ENCODE measurements at regions not wholly inside any gene's neighbourhood (a gene's known extent, or its start where the extent isn't known, plus 50 kb on each side); places are given as distances from the start of the nearest gene placed in this dataset.

GRCh38 chr1:5264476-5264875 is 610.1 kb downstream of the AJAP1 start:
- TF ChIP-seq, protein P1, sequence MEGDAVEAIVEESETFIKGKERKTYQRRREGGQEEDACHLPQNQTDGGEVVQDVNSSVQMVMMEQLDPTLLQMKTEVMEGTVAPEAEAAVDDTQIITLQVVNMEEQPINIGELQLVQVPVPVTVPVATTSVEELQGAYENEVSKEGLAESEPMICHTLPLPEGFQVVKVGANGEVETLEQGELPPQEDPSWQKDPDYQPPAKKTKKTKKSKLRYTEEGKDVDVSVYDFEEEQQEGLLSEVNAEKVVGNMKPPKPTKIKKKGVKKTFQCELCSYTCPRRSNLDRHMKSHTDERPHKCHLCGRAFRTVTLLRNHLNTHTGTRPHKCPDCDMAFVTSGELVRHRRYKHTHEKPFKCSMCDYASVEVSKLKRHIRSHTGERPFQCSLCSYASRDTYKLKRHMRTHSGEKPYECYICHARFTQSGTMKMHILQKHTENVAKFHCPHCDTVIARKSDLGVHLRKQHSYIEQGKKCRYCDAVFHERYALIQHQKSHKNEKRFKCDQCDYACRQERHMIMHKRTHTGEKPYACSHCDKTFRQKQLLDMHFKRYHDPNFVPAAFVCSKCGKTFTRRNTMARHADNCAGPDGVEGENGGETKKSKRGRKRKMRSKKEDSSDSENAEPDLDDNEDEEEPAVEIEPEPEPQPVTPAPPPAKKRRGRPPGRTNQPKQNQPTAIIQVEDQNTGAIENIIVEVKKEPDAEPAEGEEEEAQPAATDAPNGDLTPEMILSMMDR (IDR thresholded peaks at IDR 0.05; ENCODE audit: control insufficient read depth, insufficient read depth, low read depth, low read length, missing control alignments): no peak
- H3K4me3 ChIP-seq (ENCODE audit: control insufficient read depth, low read depth, low read length): no peak overlapping the region

GRCh38 chr1:5256793-5257192 is 602.4 kb downstream of the AJAP1 start:
- no peak for DNase-seq (ENCODE audit: low read depth)
- no peak overlapping the region for H3K4me3 ChIP-seq (ENCODE audit: control insufficient read depth, low read depth, low read length)
- TF ChIP-seq, protein P1 (IDR thresholded peaks at IDR 0.05; ENCODE audit: control insufficient read depth, insufficient read depth, low read depth, low read length, missing control alignments): no peak

More at GRCh38 chr1:5264476-5264875, 610.1 kb downstream of the AJAP1 start:
- no peak for DNase-seq (ENCODE audit: low read depth)

GRCh38 chr1:5254975-5255374 is 600.6 kb downstream of the AJAP1 start:
- TF ChIP-seq, protein P1 (IDR thresholded peaks at IDR 0.05; ENCODE audit: control insufficient read depth, insufficient read depth, low read depth, low read length, missing control alignments): no peak
- H3K4me3 ChIP-seq (ENCODE audit: control insufficient read depth, low read depth, low read length): no peak overlapping the region
- DNase-seq (ENCODE audit: low read depth): no peak

DNA sequence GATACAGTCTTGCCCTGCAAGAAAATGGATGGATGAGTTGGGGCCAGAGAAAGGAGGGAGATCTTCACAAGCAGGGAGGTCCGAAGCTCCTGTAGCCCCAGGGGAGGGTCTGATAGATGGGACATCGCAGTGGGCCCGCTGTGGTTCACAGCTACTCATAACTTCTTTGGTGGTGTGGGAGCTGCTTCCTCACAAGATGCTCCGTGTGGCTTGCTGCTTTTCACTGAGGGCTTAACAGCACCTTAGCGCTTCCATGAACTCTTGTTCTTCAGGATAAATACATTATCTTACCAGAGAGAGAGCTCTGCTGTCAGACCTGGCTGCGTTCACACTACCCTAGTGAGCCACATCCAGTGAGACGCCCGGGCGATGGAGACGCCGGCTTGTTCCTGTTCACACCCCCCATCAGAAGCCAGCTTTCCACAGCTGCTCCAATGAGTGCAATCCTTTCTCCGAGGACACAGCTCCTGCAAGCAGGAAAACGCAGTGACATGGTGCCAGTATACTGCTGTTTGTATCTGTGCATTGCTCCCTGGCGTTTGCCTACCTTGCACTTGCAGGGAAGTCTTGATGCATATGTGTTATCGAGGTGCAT is 599.8 kb downstream of the AJAP1 start:
- H3K4me3 ChIP-seq (ENCODE audit: control insufficient read depth, low read depth, low read length): no peak overlapping the region
- TF ChIP-seq, protein P1 (IDR thresholded peaks at IDR 0.05; ENCODE audit: control insufficient read depth, insufficient read depth, low read depth, low read length, missing control alignments): no peak
- DNase-seq (ENCODE audit: low read depth): no peak

DNA sequence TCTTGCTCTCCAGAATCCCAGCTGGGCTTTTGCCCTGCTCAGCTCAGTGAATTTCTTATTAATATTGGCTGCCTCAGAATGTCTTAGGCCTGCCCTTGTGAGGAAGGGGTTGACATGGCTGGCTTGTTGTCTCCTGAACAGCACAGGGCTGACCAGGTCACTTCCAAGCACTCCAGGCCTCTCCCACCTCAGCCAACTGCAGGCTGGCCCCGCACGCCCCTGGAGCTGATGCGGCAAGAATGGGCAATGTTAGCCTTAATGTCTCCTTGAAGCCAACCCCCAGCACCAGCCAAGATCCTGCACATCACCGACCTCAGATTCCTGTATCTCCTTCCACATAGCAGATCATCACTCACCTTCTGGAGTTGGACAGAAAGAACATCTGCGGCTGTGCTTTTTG is 598.6 kb downstream of the AJAP1 start:
- H3K4me3 ChIP-seq (ENCODE audit: control insufficient read depth, low read depth, low read length): no peak overlapping the region
- no peak for DNase-seq (ENCODE audit: low read depth)
- TF ChIP-seq, protein P1 (IDR thresholded peaks at IDR 0.05; ENCODE audit: control insufficient read depth, insufficient read depth, low read depth, low read length, missing control alignments): no peak

- no peak for DNase-seq (ENCODE audit: low read depth)
- no peak overlapping the region for H3K4me3 ChIP-seq (ENCODE audit: control insufficient read depth, low read depth, low read length)
- TF ChIP-seq, protein P1 (IDR thresholded peaks at IDR 0.05; ENCODE audit: control insufficient read depth, insufficient read depth, low read depth, low read length, missing control alignments): no peak
Observed at GRCh38 chr1:5250336-5250735, 595.9 kb downstream of the AJAP1 start.
